ENCODE measurements at regions not wholly inside any gene's neighbourhood (a gene's known extent, or its start where the extent isn't known, plus 50 kb on each side); places are given as distances from the start of the nearest gene placed in this dataset.

GRCh38 chr3:72664184-72664975 is 183.9 kb downstream of the SHQ1 start:
- no peak overlapping the region for H4K5ac ChIP-seq (ENCODE audit: insufficient read length, low read depth, low read length)
- no peak overlapping the region for H2BK15ac ChIP-seq (ENCODE audit: low read length)
- no peaks in the 10 kb centered on the region for H3K9me3 ChIP-seq (ENCODE audit: insufficient read depth in 2 of 2, low read depth in 1 of 2, low read length in 1 of 2)
- H2BK12ac ChIP-seq (ENCODE audit: low read depth, low read length) = no peak overlapping the region
- H3K27ac ChIP-seq (ENCODE audit: low read depth, low read length) = no peak overlapping the region
- no peak overlapping the region for H2AK5ac ChIP-seq (ENCODE audit: low read depth, low read length)
- no peak overlapping the region for H3K9ac ChIP-seq (replicated peaks in 1 of 4; ENCODE audit: extremely low read depth in 1 of 4, low read depth in 3 of 4, low read length in 3 of 4)
- no peak overlapping the region for H4K91ac ChIP-seq (replicated peaks; ENCODE audit: insufficient read length, low read length)
- H3K79me2 ChIP-seq (ENCODE audit: control insufficient read depth in 1 of 2, insufficient read depth in 2 of 2, low read length in 2 of 2) = no peaks in the 10 kb centered on the region
- ChIA-PET POLR2A (ENCODE audit: partially characterized antibody) (interaction anchor here (1.2 kb wide), 1 partner anchor 217 kb away, joined by 3 read pairs; no protein-coding TSS in a partner anchor), CTCF (ENCODE audit: partially characterized antibody) (interaction anchor here (0.6 to 6.7 kb wide), 15 partner anchors 8 to 745 kb away, joined by 3 to 114 read pairs (median 4); no protein-coding TSS in a partner anchor)
- no peaks in the 10 kb centered on the region for H3K36me3 ChIP-seq (ENCODE audit: control insufficient read depth in 2 of 4, insufficient read depth in 4 of 4, low read length in 3 of 4)
- H3K27me3 ChIP-seq (replicated peaks in 1 of 4; ENCODE audit: control insufficient read depth in 3 of 4, extremely low read depth in 1 of 4, insufficient read depth in 3 of 4, low read length in 3 of 4) = no peaks in the 10 kb centered on the region
- no peak for DNase-seq (ENCODE audit: low read depth in 1 of 2, low spot score in 2 of 2)
- WGBS, 2 experiments (ENCODE audit: extremely low coverage in 1 of 2, insufficient coverage in 1 of 2, insufficient read length in 1 of 2, insufficient replicate concordance in 2 of 2, low coverage in 1 of 2, low lambda C conversion rate in 2 of 2, missing lambda C conversion rate in 1 of 2) = 82% methylated on average over 3 of the region's 3 CpGs; no CpG with 5 or more reads in 1 of the 2 experiments
- no peak overlapping the region for H2BK20ac ChIP-seq (ENCODE audit: low read length)
- H3K79me1 ChIP-seq (ENCODE audit: low read depth, low read length) = no peaks in the 10 kb centered on the region
- no peak overlapping the region for H3K4me2 ChIP-seq (ENCODE audit: insufficient read depth in 1 of 2, low read depth in 2 of 2, low read length in 2 of 2)
- no peak overlapping the region for H3K23ac ChIP-seq (ENCODE audit: insufficient read length)
- no peak for FAIRE-seq
- H2BK5ac ChIP-seq (ENCODE audit: low read depth, low read length) = no peak overlapping the region
- H2BK120ac ChIP-seq (replicated peaks; ENCODE audit: low read depth, low read length) = no peak overlapping the region
- H4K8ac ChIP-seq (ENCODE audit: extremely low read depth, insufficient read depth, low read length) = no peak overlapping the region
- H3K4ac ChIP-seq (replicated peaks; ENCODE audit: insufficient read length, low read depth, low read length) = no peak overlapping the region
- no peak overlapping the region for H3K56ac ChIP-seq (replicated peaks; ENCODE audit: insufficient read length, low read depth, low read length)
- no peaks in the 10 kb centered on the region for H3K23me2 ChIP-seq (ENCODE audit: low read depth, low read length)
- H3K18ac ChIP-seq (ENCODE audit: extremely low read depth, low read length) = no peak overlapping the region
- H3K4me1 ChIP-seq (replicated peaks in 1 of 4; ENCODE audit: control insufficient read depth in 3 of 4, insufficient read depth in 4 of 4, low read length in 3 of 4) = no peaks in the 10 kb centered on the region; a peak in 1 of 7 replicates
- H3K14ac ChIP-seq (ENCODE audit: insufficient read length) = no peak overlapping the region
- no peaks in the 10 kb centered on the region for H4K20me1 ChIP-seq (replicated peaks in 1 of 2; ENCODE audit: control insufficient read depth in 1 of 2, insufficient read depth in 2 of 2, low read length in 2 of 2)
- no peak overlapping the region for H2AFZ ChIP-seq (ENCODE audit: low read length)
- H3K4me3 ChIP-seq (ENCODE audit: extremely low read depth in 1 of 4, insufficient read depth in 2 of 4, low read depth in 3 of 4, low read length in 4 of 4) = no peak overlapping the region
- no peak for TF ChIP-seq SUZ12 (IDR thresholded peaks at IDR 0.05; ENCODE audit: low read length)
- no peak for TF ChIP-seq NANOG (IDR thresholded peaks at IDR 0.05; ENCODE audit: insufficient read depth, low read depth, low read length, poor library complexity, severe bottlenecking)
- TF ChIP-seq FOSL1 (IDR thresholded peaks at IDR 0.05; ENCODE audit: insufficient read depth, low read depth, low read length) = no peak
- TF ChIP-seq BCL11A (IDR thresholded peaks at IDR 0.05; ENCODE audit: low read depth in 2 of 2, low read length in 2 of 2) = no peak
- no peak for TF ChIP-seq BACH1 (IDR thresholded peaks at IDR 0.05; ENCODE audit: low read length)
- TF ChIP-seq EGR1 (IDR thresholded peaks at IDR 0.05; ENCODE audit: borderline replicate concordance, low read depth, low read length) = no peak
- no peak for TF ChIP-seq SIX5 (IDR thresholded peaks at IDR 0.05; ENCODE audit: low read depth, low read length)
- no peak for TF ChIP-seq KDM5A (IDR thresholded peaks at IDR 0.05; ENCODE audit: low read length)
- TF ChIP-seq SP2 (IDR thresholded peaks at IDR 0.05; ENCODE audit: low read length) = no peak
- no peak for TF ChIP-seq RBBP5 (IDR thresholded peaks at IDR 0.05; ENCODE audit: borderline replicate concordance, low read depth, low read length)
- no peak for TF ChIP-seq GABPA (IDR thresholded peaks at IDR 0.05; ENCODE audit: borderline replicate concordance, insufficient read depth, low read length)
- no peak for TF ChIP-seq SIN3A (conservative IDR thresholded peaks at IDR 0.05 in 1 of 2, IDR thresholded peaks at IDR 0.05 in 1 of 2; ENCODE audit: low read depth in 1 of 2, low read length in 2 of 2)
- TF ChIP-seq MAFK (IDR thresholded peaks at IDR 0.05; ENCODE audit: low read depth, low read length) = no peak
- TF ChIP-seq SP4 (IDR thresholded peaks at IDR 0.05; ENCODE audit: low read length) = no peak

Data from H1 (cell line).